HEK293 (cell line): ENCODE measurements at regions not wholly inside any gene's neighbourhood (a gene's known extent, or its start where the extent isn't known, plus 50 kb on each side); places are given as distances from the start of the nearest gene placed in this dataset.
A peak's percentile ranks its signal among the peaks of the same experiment; 100 is the strongest.

ENCODE experiments used
- CTCF ChIA-PET: fragments of 350-600 bp; formaldehyde crosslinking; extraction: SDS; loops from one replicate; lab custom pipeline; 2021; ENCODE audit warnings: antibody characterized with exemption; lab: Yijun Ruan, JAX
- POLR2A ChIA-PET: fragments of 300-600 bp; formaldehyde crosslinking; extraction: SDS; loops from one replicate; lab custom pipeline; 2020; ENCODE audit warnings: antibody characterized with exemption, inconsistent platforms; lab: Yijun Ruan, JAX
- H3K27ac ChIP-seq: fragments of 200-500 bp; sonication (Bioruptor generic); 2 replicates; pipeline ENCODE4 v1.5.1; 2014; ENCODE audit warnings: low read depth, low read length, control low read depth, inconsistent platforms; ENCODE audit errors: extremely low read depth
- H3K36me3 ChIP-seq, 2 experiments: fragments of 200-500 bp in 1 of 2; sonication (Bioruptor generic) in 1 of 2; 1 replicate in 1 of 2; 2 replicates in 1 of 2; pipeline ENCODE4 v1.5.1; 2014 to 2017; ENCODE audit warnings: inconsistent platforms in 2 of 2, low read length in 2 of 2; ENCODE audit not compliant: control insufficient read depth in 2 of 2, insufficient read depth in 1 of 2
- H3K4me1 ChIP-seq: fragments of 200-500 bp; sonication (Bioruptor generic); 2 replicates; pipeline ENCODE4 v1.5.1; 2014; ENCODE audit warnings: mild to moderate bottlenecking, low read length, inconsistent platforms; ENCODE audit not compliant: control insufficient read depth, insufficient read depth
- H3K4me3 ChIP-seq: 2 replicates; pipeline ENCODE4 v1.5.1; 2011; ENCODE audit warnings: low read depth, mild to moderate bottlenecking, control low read depth, low read length, moderate library complexity
- H3K9me3 ChIP-seq: fragments of 200-500 bp; sonication (Bioruptor generic); 2 replicates; pipeline ENCODE4 v1.5.1; 2014; ENCODE audit warnings: low read depth, low read length, inconsistent platforms; ENCODE audit not compliant: control insufficient read depth, insufficient read depth
- BCL11A ChIP-seq: fragments of 450-650 bp; formaldehyde crosslinking; IDR thresholded peaks from 2 replicates; pipeline ENCODE4 v1.5.1; 2016; ENCODE audit warnings: low read depth, missing biosample characterization, missing genetic modification characterization
- EGR2 ChIP-seq: fragments of 450-650 bp; formaldehyde crosslinking; IDR thresholded peaks from 2 replicates; pipeline ENCODE4 v1.5.1; 2016; ENCODE audit warnings: low read depth, missing biosample characterization, missing genetic modification characterization
- KLF16 ChIP-seq: fragments of 450-650 bp; formaldehyde crosslinking; IDR thresholded peaks from 2 replicates; pipeline ENCODE4 v1.5.1; 2017; ENCODE audit warnings: missing biosample characterization, missing genetic modification characterization
- SCRT1 ChIP-seq: fragments of 450-650 bp; formaldehyde crosslinking; IDR thresholded peaks from 2 replicates; pipeline ENCODE4 v1.5.1; 2016; ENCODE audit warnings: missing biosample characterization, missing genetic modification characterization, borderline replicate concordance
- SCRT2 ChIP-seq: fragments of 450-650 bp; formaldehyde crosslinking; IDR thresholded peaks from 2 replicates; pipeline ENCODE4 v1.5.1; 2016; ENCODE audit warnings: missing biosample characterization, missing genetic modification characterization
- SP3 ChIP-seq: fragments of 450-650 bp; formaldehyde crosslinking; IDR thresholded peaks from 2 replicates; pipeline ENCODE4 v1.5.1; 2016; ENCODE audit warnings: missing biosample characterization, missing genetic modification characterization
- WT1 ChIP-seq: fragments of 450-650 bp; formaldehyde crosslinking; IDR thresholded peaks from 2 replicates; pipeline ENCODE4 v1.5.1; 2016; ENCODE audit warnings: missing biosample characterization, missing genetic modification characterization
- ZFP37 ChIP-seq: fragments of 450-650 bp; formaldehyde crosslinking; IDR thresholded peaks from 2 replicates; pipeline ENCODE4 v1.5.1; 2016; ENCODE audit warnings: missing biosample characterization, missing genetic modification characterization
- ZFP69B ChIP-seq: fragments of 450-650 bp; formaldehyde crosslinking; IDR thresholded peaks from 2 replicates; pipeline ENCODE4 v1.5.1; 2016; ENCODE audit warnings: missing biosample characterization, missing genetic modification characterization
- ZIC2 ChIP-seq: fragments of 450-650 bp; formaldehyde crosslinking; IDR thresholded peaks from 2 replicates; pipeline ENCODE4 v1.5.1; 2016; ENCODE audit warnings: missing biosample characterization, missing genetic modification characterization
- ZNF184 ChIP-seq: fragments of 450-650 bp; IDR thresholded peaks from 2 replicates; pipeline ENCODE4 v1.5.1; 2018; ENCODE audit warnings: missing biosample characterization, mild to moderate bottlenecking, missing genetic modification characterization
- ZNF24 ChIP-seq: fragments of 450-650 bp; formaldehyde crosslinking; IDR thresholded peaks from 2 replicates; pipeline ENCODE4 v1.5.1; 2016; ENCODE audit warnings: missing biosample characterization, missing genetic modification characterization
- ZNF302 ChIP-seq: fragments of 450-650 bp; formaldehyde crosslinking; IDR thresholded peaks from 2 replicates; pipeline ENCODE4 v1.5.1; 2016; ENCODE audit warnings: missing biosample characterization, missing genetic modification characterization, low read depth
- ZNF391 ChIP-seq: fragments of 450-650 bp; formaldehyde crosslinking; IDR thresholded peaks from 2 replicates; pipeline ENCODE4 v1.5.1; 2016; ENCODE audit warnings: low read depth, missing biosample characterization, missing genetic modification characterization, borderline replicate concordance
- ZNF404 ChIP-seq: fragments of 450-650 bp; formaldehyde crosslinking; IDR thresholded peaks from 2 replicates; pipeline ENCODE4 v1.5.1; 2017; ENCODE audit warnings: missing biosample characterization, missing genetic modification characterization
- ZNF549 ChIP-seq: fragments of 450-650 bp; IDR thresholded peaks from 2 replicates; pipeline ENCODE4 v1.5.1; 2018; ENCODE audit warnings: missing biosample characterization, missing genetic modification characterization, mild to moderate bottlenecking, inconsistent platforms, moderate library complexity
- ZNF654 ChIP-seq: fragments of 450-650 bp; formaldehyde crosslinking; IDR thresholded peaks from 2 replicates; pipeline ENCODE4 v1.5.1; 2016; ENCODE audit warnings: low read depth, missing biosample characterization, missing genetic modification characterization
- TF ChIP-seq, protein P1 (sequence below): fragments of 450-650 bp; formaldehyde crosslinking; IDR thresholded peaks from 2 replicates; pipeline ENCODE4 v1.5.1; 2017; ENCODE audit warnings: missing biosample characterization, missing genetic modification characterization
- TF ChIP-seq, protein P2 (sequence below): fragments of 450-650 bp; formaldehyde crosslinking; IDR thresholded peaks from 2 replicates; pipeline ENCODE4 v1.5.1; 2016; ENCODE audit warnings: missing biosample characterization, missing genetic modification characterization
- TF ChIP-seq, protein P3 (sequence below): fragments of 450-650 bp; IDR thresholded peaks from 2 replicates; pipeline ENCODE4 v1.5.1; 2018; ENCODE audit warnings: missing biosample characterization, mild to moderate bottlenecking, missing genetic modification characterization

DNA sequence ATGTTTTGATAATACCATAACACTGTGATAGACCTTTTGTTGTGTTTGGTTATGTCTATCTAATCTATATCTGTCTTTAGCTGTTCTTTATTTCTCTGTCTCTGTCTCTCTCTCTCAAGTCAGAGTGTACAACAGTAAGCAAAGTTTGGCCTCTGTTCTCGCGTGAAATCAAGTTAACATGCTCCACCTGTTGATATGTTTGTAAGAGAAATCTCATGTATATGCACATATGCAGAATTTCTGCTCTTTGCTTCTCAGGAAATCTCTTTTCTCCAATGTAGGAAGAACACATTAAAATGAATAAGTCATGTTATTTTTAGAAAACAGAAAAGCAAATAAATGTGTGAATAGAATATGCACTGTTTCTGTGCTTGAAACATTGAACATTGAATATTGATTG is 425.5 kb upstream of the SEMA6D start:
- Histone ChIP-seq H3K27ac (no peak overlapping the region), H3K36me3 (no peaks in the 10 kb centered on the region), H3K4me1 (no peaks in the 10 kb centered on the region), H3K4me3 (no peak overlapping the region), H3K9me3 (no peaks in the 10 kb centered on the region)
- ChIA-PET CTCF (interaction anchor here (0.6 kb wide), 1 partner anchor 99 kb away, joined by 3 read pairs; no protein-coding TSS in a partner anchor), POLR2A (no interaction called here)
- no peak for TF ChIP-seq ZNF184 (tag by site-specific recombination)
- 0 out of 2 replicates have a peak, but pooled peaks have one; percentile 26 for TF ChIP-seq SCRT2 (tag by site-specific recombination)
- no peak for TF ChIP-seq ZNF391 (tag by site-specific recombination)

DNA sequence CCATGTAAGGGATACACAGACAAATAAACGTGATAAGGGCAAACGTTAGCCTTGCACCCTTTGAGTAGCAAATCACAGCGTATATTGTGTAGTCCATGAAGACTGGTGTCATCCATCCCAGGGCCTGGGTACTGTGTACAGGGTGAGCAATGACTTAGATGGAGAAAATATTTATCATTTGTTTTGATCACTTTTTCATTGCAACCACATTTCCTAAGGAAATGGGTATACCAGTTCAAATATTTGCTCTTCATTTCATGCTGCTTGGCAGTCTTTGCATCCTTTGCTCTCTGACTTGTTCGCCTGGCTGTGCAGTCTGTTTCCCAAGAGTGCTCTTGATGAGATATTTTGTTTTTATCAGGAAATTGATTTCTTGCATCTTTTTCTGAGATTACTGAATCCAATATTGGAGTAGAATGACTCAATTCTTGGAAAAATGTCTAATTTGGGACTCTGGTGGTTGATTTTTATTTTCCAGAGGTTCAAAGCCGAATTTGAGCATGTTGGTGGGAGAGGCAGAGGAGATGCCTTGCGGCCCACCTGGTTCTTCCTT is 424.6 kb upstream of the SEMA6D start:
- H3K36me3 ChIP-seq = no peaks in the 10 kb centered on the region
- TF ChIP-seq ZNF549 (tag by site-specific recombination) (no peak), EGR2 (tag by site-specific recombination) (no peak)
- no peaks in the 10 kb centered on the region for H3K4me1 ChIP-seq
- H3K4me3 ChIP-seq = no peak overlapping the region
- CTCF ChIA-PET = no interaction called here
- no peak overlapping the region for H3K27ac ChIP-seq
- POLR2A ChIA-PET = no interaction called here
- no peaks in the 10 kb centered on the region for H3K9me3 ChIP-seq

DNA sequence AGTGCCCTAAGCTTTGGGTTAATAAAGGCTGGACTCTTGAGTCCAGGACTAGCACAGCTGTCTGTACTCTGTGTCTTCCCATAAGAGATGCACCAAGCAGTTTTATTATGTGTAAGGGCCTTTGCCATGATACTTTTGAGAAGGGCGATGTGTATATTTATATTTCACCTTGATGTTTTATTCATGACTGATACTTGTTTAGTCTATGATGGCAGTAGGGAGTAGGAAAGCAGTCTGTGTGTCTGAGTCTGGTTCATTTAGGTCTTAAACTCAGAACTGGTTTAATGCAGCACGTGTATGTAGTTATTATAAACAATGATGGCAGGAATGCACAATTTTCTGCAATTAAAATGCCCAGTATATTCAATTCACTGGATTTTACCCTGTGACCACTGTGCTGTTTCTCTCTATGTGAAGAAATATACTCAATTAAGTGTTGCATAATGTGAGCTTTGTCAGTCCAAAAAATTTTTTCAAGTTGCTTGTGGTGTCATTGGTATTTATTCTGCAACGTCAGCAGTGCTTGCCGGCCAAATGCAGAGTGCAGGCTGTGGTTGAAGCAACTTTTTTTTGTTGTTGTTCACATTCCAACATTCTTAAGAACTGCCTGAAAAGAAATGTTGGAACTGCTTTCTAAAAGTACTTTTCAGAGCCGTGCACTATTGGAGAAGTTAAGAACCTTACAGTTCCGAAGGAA is 423.7 kb upstream of the SEMA6D start:
- POLR2A ChIA-PET = no interaction called here
- H3K27ac ChIP-seq = no peak overlapping the region
- H3K36me3 ChIP-seq = no peaks in the 10 kb centered on the region
- no peaks in the 10 kb centered on the region for H3K9me3 ChIP-seq
- CTCF ChIA-PET = no interaction called here
- TF ChIP-seq SCRT1 (tag by site-specific recombination) (no peak), WT1 (tag by site-specific recombination) (no peak), ZNF654 (tag by site-specific recombination) (no peak), KLF16 (tag by site-specific recombination) (no peak), ZFP37 (no peak), ZNF302 (tag by site-specific recombination) (no peak), ZNF24 (tag by site-specific recombination) (no peak), ZIC2 (no peak), ZNF404 (tag by site-specific recombination) (no peak), SP3 (tag by site-specific recombination) (no peak), ZFP69B (no peak), BCL11A (tag by site-specific recombination) (no peak)
- TF ChIP-seq, protein P1, sequence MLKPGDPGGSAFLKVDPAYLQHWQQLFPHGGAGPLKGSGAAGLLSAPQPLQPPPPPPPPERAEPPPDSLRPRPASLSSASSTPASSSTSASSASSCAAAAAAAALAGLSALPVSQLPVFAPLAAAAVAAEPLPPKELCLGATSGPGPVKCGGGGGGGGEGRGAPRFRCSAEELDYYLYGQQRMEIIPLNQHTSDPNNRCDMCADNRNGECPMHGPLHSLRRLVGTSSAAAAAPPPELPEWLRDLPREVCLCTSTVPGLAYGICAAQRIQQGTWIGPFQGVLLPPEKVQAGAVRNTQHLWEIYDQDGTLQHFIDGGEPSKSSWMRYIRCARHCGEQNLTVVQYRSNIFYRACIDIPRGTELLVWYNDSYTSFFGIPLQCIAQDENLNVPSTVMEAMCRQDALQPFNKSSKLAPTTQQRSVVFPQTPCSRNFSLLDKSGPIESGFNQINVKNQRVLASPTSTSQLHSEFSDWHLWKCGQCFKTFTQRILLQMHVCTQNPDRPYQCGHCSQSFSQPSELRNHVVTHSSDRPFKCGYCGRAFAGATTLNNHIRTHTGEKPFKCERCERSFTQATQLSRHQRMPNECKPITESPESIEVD = no peak
- TF ChIP-seq, protein P2, sequence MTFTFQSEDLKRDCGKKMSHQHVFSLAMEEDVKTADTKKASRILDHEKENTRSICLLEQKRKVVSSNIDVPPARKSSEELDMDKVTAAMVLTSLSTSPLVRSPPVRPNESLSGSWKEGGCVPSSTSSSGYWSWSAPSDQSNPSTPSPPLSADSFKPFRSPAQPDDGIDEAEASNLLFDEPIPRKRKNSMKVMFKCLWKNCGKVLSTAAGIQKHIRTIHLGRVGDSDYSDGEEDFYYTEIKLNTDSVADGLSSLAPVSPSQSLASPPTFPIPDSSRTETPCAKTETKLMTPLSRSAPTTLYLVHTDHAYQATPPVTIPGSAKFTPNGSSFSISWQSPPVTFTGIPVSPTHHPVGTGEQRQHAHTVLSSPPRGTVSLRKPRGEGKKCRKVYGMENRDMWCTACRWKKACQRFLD (tag by site-specific recombination) = no peak
- TF ChIP-seq, protein P3, sequence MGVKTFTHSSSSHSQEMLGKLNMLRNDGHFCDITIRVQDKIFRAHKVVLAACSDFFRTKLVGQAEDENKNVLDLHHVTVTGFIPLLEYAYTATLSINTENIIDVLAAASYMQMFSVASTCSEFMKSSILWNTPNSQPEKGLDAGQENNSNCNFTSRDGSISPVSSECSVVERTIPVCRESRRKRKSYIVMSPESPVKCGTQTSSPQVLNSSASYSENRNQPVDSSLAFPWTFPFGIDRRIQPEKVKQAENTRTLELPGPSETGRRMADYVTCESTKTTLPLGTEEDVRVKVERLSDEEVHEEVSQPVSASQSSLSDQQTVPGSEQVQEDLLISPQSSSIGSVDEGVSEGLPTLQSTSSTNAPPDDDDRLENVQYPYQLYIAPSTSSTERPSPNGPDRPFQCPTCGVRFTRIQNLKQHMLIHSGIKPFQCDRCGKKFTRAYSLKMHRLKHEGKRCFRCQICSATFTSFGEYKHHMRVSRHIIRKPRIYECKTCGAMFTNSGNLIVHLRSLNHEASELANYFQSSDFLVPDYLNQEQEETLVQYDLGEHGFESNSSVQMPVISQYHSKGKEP (tag by site-specific recombination) = no peak
- H3K4me3 ChIP-seq = no peak overlapping the region
- no peaks in the 10 kb centered on the region for H3K4me1 ChIP-seq
